Osteoblast (primary cell): ENCODE measurements at regions not wholly inside any gene's neighbourhood (a gene's known extent, or its start where the extent isn't known, plus 50 kb on each side); places are given as distances from the start of the nearest gene placed in this dataset.

Experiments
- DNase-seq: peaks from one replicate; pipeline ENCODE4 v3.0.0; 2011; ENCODE audit warnings: low spot score, mixed read lengths; ENCODE audit not compliant: insufficient read length; ENCODE audit errors: missing footprints
- H2AFZ ChIP-seq: 2 replicates; pipeline ENCODE4 v1.6.0; 2011; ENCODE audit warnings: mild to moderate bottlenecking, low read length
- H3K27ac ChIP-seq: 2 replicates; pipeline ENCODE4 v1.5.1; 2011; ENCODE audit warnings: mild to moderate bottlenecking, low read depth, low read length, moderate library complexity
- H3K27me3 ChIP-seq: 2 replicates; pipeline ENCODE4 v1.6.0; 2012; ENCODE audit warnings: mild to moderate bottlenecking, control low read depth, inconsistent platforms, low read length, moderate library complexity; ENCODE audit not compliant: insufficient read depth
- H3K36me3 ChIP-seq: 2 replicates; pipeline ENCODE4 v1.5.1; 2011; ENCODE audit warnings: mild to moderate bottlenecking, low read length, control low read depth, moderate library complexity; ENCODE audit not compliant: insufficient read depth
- H3K4me1 ChIP-seq: 2 replicates; pipeline ENCODE4 v1.5.1; 2011; ENCODE audit warnings: mild to moderate bottlenecking, low read length, control low read depth, moderate library complexity; ENCODE audit not compliant: insufficient read depth
- H3K4me2 ChIP-seq: 2 replicates; pipeline ENCODE4 v1.6.0; 2011; ENCODE audit warnings: mild to moderate bottlenecking, low read length; ENCODE audit not compliant: insufficient read depth
- H3K4me3 ChIP-seq: fragments of 200-600 bp; sonication (generic); 3 replicates; pipeline ENCODE4 v1.5.1; 2012; ENCODE audit warnings: mild to moderate bottlenecking, low read length, inconsistent platforms; ENCODE audit not compliant: insufficient read depth
- H3K79me2 ChIP-seq: 2 replicates; pipeline ENCODE4 v1.6.0; 2012; ENCODE audit warnings: mild to moderate bottlenecking, low read length, control low read depth, inconsistent platforms; ENCODE audit not compliant: insufficient read depth
- H3K9me3 ChIP-seq: 2 replicates; pipeline ENCODE4 v1.5.1; 2011; ENCODE audit warnings: low read depth, low read length, control low read depth
- H4K20me1 ChIP-seq: 2 replicates; pipeline ENCODE4 v1.6.0; 2012; ENCODE audit warnings: mild to moderate bottlenecking, low read length, control low read depth; ENCODE audit not compliant: insufficient read depth
- CTCF ChIP-seq: IDR thresholded peaks from 2 replicates; pipeline ENCODE4 v1.5.1; 2011; ENCODE audit warnings: mild to moderate bottlenecking, low read depth, low read length, moderate library complexity; ENCODE audit errors: extremely low read depth

GRCh38 chrX:69431420-69431819 is 72.7 kb upstream of the NALF2 start:
- Histone ChIP-seq H3K36me3 (no peaks in the 10 kb centered on the region), H3K79me2 (no peaks in the 10 kb centered on the region), H3K27me3 (peaks cover 43% of the 10 kb centered on the region), H3K4me2 (no peak overlapping the region), H3K4me3 (no peak overlapping the region), H3K27ac (no peak overlapping the region), H4K20me1 (no peaks in the 10 kb centered on the region), H3K9me3 (no peaks in the 10 kb centered on the region), H3K4me1 (no peaks in the 10 kb centered on the region), H2AFZ (no peak overlapping the region)
- DNase-seq, result no peak
- TF ChIP-seq CTCF, result no peak

GRCh38 chrX:69430785-69431184 is 73.3 kb upstream of the NALF2 start:
- no peak overlapping the region for H3K27ac ChIP-seq
- H3K4me1 ChIP-seq, result no peaks in the 10 kb centered on the region

GRCh38 chrX:69429339-69430015 is 74.6 kb upstream of the NALF2 start:
- Histone ChIP-seq H3K4me3 (no peak overlapping the region), H3K4me2 (no peak overlapping the region), H2AFZ (no peak overlapping the region), H3K27ac (no peak overlapping the region), H3K27me3 (peaks cover 54% of the 10 kb centered on the region), H3K4me1 (no peaks in the 10 kb centered on the region), H3K79me2 (no peaks in the 10 kb centered on the region), H3K36me3 (no peaks in the 10 kb centered on the region), H4K20me1 (no peaks in the 10 kb centered on the region), H3K9me3 (no peaks in the 10 kb centered on the region)
- no peak for DNase-seq
- TF ChIP-seq CTCF, result no peak

More at GRCh38 chrX:69430785-69431184, 73.3 kb upstream of the NALF2 start:
- Histone ChIP-seq H3K36me3 (no peaks in the 10 kb centered on the region), H4K20me1 (no peaks in the 10 kb centered on the region), H2AFZ (no peak overlapping the region), H3K4me3 (no peak overlapping the region), H3K9me3 (no peaks in the 10 kb centered on the region), H3K79me2 (no peaks in the 10 kb centered on the region), H3K27me3 (peaks cover 49% of the 10 kb centered on the region), H3K4me2 (no peak overlapping the region)
- no peak for DNase-seq
- TF ChIP-seq CTCF, result no peak

GRCh38 chrX:69428216-69428615 is 75.9 kb upstream of the NALF2 start:
- H4K20me1 ChIP-seq, result no peaks in the 10 kb centered on the region
- no peak for DNase-seq
- H3K4me2 ChIP-seq, result no peak overlapping the region
- no peak for TF ChIP-seq CTCF
- no peak overlapping the region for H3K27ac ChIP-seq
- H2AFZ ChIP-seq, result no peak overlapping the region
- H3K4me1 ChIP-seq, result no peaks in the 10 kb centered on the region
- H3K36me3 ChIP-seq, result no peaks in the 10 kb centered on the region
- H3K9me3 ChIP-seq, result no peaks in the 10 kb centered on the region
- no peaks in the 10 kb centered on the region for H3K79me2 ChIP-seq
- H3K4me3 ChIP-seq, result no peak overlapping the region
- peaks cover 54% of the 10 kb centered on the region for H3K27me3 ChIP-seq
